Esophagus muscularis mucosa (tissue), 4 donors: ENCODE measurements at regions not wholly inside any gene's neighbourhood (a gene's known extent, or its start where the extent isn't known, plus 50 kb on each side); places are given as distances from the start of the nearest gene placed in this dataset.

Source experiments
- DNase-seq: peaks from one replicate; pipeline ENCODE4 v3.0.0-alpha.2; 2017; ENCODE audit errors: extremely low spot score
- H3K27ac ChIP-seq, 4 donors: fragments of 200-600 bp; sonication (generic); replicated peaks in 1 of 4; 1 replicate in 3 of 4; 2 replicates in 1 of 4; pipeline ENCODE4 v1.5.1; 2016 to 2019; ENCODE audit warnings: mild to moderate bottlenecking in 1 of 4
- H3K27me3 ChIP-seq, 4 donors: fragments of 200-600 bp; sonication (generic); one replicate each; pipeline versions ENCODE4 v1.5.1 to v1.6.0; 2016 to 2019
- H3K36me3 ChIP-seq, 4 donors: fragments of 200-600 bp; sonication (generic); one replicate each; pipeline ENCODE4 v1.5.1; 2016 to 2019
- H3K4me1 ChIP-seq, 4 donors: fragments of 200-600 bp; sonication (generic); one replicate each; pipeline ENCODE4 v1.5.1; 2016 to 2019
- H3K4me3 ChIP-seq, 4 donors: fragments of 200-600 bp; sonication (generic); 1 replicate in 2 of 4; 2 replicates in 2 of 4; pipeline ENCODE4 v1.5.1; 2016 to 2019; ENCODE audit warnings: mild to moderate bottlenecking in 4 of 4, moderate library complexity in 1 of 4
- H3K9me3 ChIP-seq, 4 donors: fragments of 200-600 bp; sonication (generic); 1 replicate in 3 of 4; 2 replicates in 1 of 4; pipeline ENCODE4 v1.5.1; 2016 to 2019
- CTCF ChIP-seq, 3 experiments: fragments of 200-600 bp in 2 of 3; fragments of 450-650 bp in 1 of 3; sonication (generic) in 2 of 3; IDR thresholded peaks; one replicate each; pipeline ENCODE4 v1.5.1; 2017 to 2019; ENCODE audit warnings: antibody characterized with exemption in 3 of 3, mild to moderate bottlenecking in 2 of 3, moderate library complexity in 1 of 3
- EP300 ChIP-seq: sonication (generic); formaldehyde crosslinking; IDR thresholded peaks from one replicate; pipeline ENCODE4 v1.6.1; 2017; ENCODE audit warnings: antibody characterized with exemption
- POLR2A ChIP-seq: fragments of 450-650 bp; IDR thresholded peaks from one replicate; pipeline ENCODE4 v1.6.1; 2017; ENCODE audit warnings: antibody characterized with exemption, moderate library complexity, mild to moderate bottlenecking, low read depth
- POLR2AphosphoS5 ChIP-seq, 2 donors: sonication (generic); formaldehyde crosslinking; IDR thresholded peaks; one replicate each; pipeline ENCODE4 v1.6.1; 2017; ENCODE audit warnings: antibody characterized with exemption in 2 of 2
- WGBS: methylation state at CpG from one replicate; pipeline ENCODE4 v1.1.5; 2018; 5-methylcytosine and 5-hydroxymethylcytosine counted together
- intact Hi-C: fragments of 100-400 bp; cut with DNase I; formaldehyde crosslinking; loops from one replicate; pipeline ENCODE4 v1.15.1; 2023

- intact Hi-C loops, result no loop called here
- Histone ChIP-seq H3K4me1 (peaks cover 0 to 17% (median 0%) of the 10 kb centered on the region in 4 donors), H3K27ac (no peak overlapping the region), H3K27me3 (no peaks in the 10 kb centered on the region), H3K4me3 (no peak overlapping the region), H3K9me3 (no peaks in the 10 kb centered on the region), H3K36me3 (no peaks in the 10 kb centered on the region)
- no peak for DNase-seq
- TF ChIP-seq EP300, result no peak
- TF ChIP-seq POLR2A, result no peak
- no peak for TF ChIP-seq CTCF (IDR thresholded peaks at IDR 0.05)
- 93% methylated on average over 14 of the region's 17 CpGs for WGBS
Observed at GRCh38 chr2:128499367-128500137, 180.9 kb upstream of the HS6ST1 start.

- no peak for TF ChIP-seq POLR2A
- no peak for TF ChIP-seq EP300
- no peak for TF ChIP-seq CTCF (IDR thresholded peaks at IDR 0.05)
- TF ChIP-seq POLR2AphosphoS5 (IDR thresholded peaks at IDR 0.05), result no peak
- no peaks in the 10 kb centered on the region for H3K27me3 ChIP-seq
- WGBS, result 71% methylated on average over 7 of the region's 10 CpGs
- peaks cover 0 to 13% (median 0%) of the 10 kb centered on the region in 4 donors for H3K4me1 ChIP-seq
- no peak overlapping the region for H3K4me3 ChIP-seq
- H3K36me3 ChIP-seq, result no peaks in the 10 kb centered on the region
- H3K27ac ChIP-seq, result no peak overlapping the region
- intact Hi-C loops, result no loop called here
- no peak for DNase-seq
- H3K9me3 ChIP-seq, result no peaks in the 10 kb centered on the region
Observed at GRCh38 chr2:128500138-128500800, 181.6 kb upstream of the HS6ST1 start.

- TF ChIP-seq POLR2A, result no peak
- Histone ChIP-seq H3K27ac (no peak overlapping the region), H3K27me3 (no peaks in the 10 kb centered on the region), H3K9me3 (no peaks in the 10 kb centered on the region), H3K36me3 (no peaks in the 10 kb centered on the region), H3K4me3 (no peak overlapping the region), H3K4me1 (peaks cover 0 to 12% (median 0%) of the 10 kb centered on the region in 4 donors)
- DNase-seq, result no peak
- 90% methylated on average over 5 of the region's 12 CpGs for WGBS
- intact Hi-C loops, result no loop called here
Observed at GRCh38 chr2:128501006-128501690, 182.5 kb upstream of the HS6ST1 start.

- Histone ChIP-seq H3K27me3 (no peaks in the 10 kb centered on the region), H3K4me3 (no peak overlapping the region), H3K36me3 (no peaks in the 10 kb centered on the region), H3K4me1 (peaks cover 0 to 12% (median 0%) of the 10 kb centered on the region in 4 donors), H3K9me3 (no peaks in the 10 kb centered on the region), H3K27ac (no peak overlapping the region)
- no peak for DNase-seq
- WGBS, result 96% methylated on average over 4 of the region's 4 CpGs
- TF ChIP-seq POLR2A, result no peak
- TF ChIP-seq CTCF (IDR thresholded peaks at IDR 0.05), result no peak
- intact Hi-C loops, result no loop called here
Observed at GRCh38 chr2:128501700-128502099, 183.0 kb upstream of the HS6ST1 start.

- no peak for DNase-seq
- Histone ChIP-seq H3K4me3 (no peak overlapping the region), H3K4me1 (peaks cover 0 to 12% (median 0%) of the 10 kb centered on the region in 4 donors), H3K27ac (no peak overlapping the region), H3K36me3 (no peaks in the 10 kb centered on the region), H3K27me3 (no peaks in the 10 kb centered on the region), H3K9me3 (no peaks in the 10 kb centered on the region)
- WGBS, result 93% methylated on average over 8 of the region's 8 CpGs
- TF ChIP-seq POLR2A, result no peak
- no peak for TF ChIP-seq POLR2AphosphoS5 (IDR thresholded peaks at IDR 0.05)
- no peak for TF ChIP-seq EP300
- no peak for TF ChIP-seq CTCF (IDR thresholded peaks at IDR 0.05)
- intact Hi-C loops, result no loop called here
Observed at GRCh38 chr2:128502200-128502599, 183.5 kb upstream of the HS6ST1 start.
